GM23338 (cell line): ENCODE measurements at regions not wholly inside any gene's neighbourhood (a gene's known extent, or its start where the extent isn't known, plus 50 kb on each side); places are given as distances from the start of the nearest gene placed in this dataset.

Experiments used
- JUNB ChIP-seq: IDR thresholded peaks from one replicate; pipeline ENCODE4 v1.6.1; 2016; ENCODE audit warnings: antibody characterized with exemption; ENCODE audit not compliant: unreplicated experiment
- NANOG ChIP-seq: IDR thresholded peaks from 2 replicates; pipeline ENCODE4 v1.6.1; 2016; ENCODE audit warnings: antibody characterized with exemption, borderline replicate concordance
- POLR2AphosphoS5 ChIP-seq: IDR thresholded peaks from 2 replicates; pipeline ENCODE4 v1.6.1; 2016; ENCODE audit warnings: antibody characterized with exemption, low read depth
- STAT1 ChIP-seq: IDR thresholded peaks from one replicate; pipeline ENCODE4 v1.6.1; 2016; ENCODE audit warnings: antibody characterized with exemption; ENCODE audit not compliant: unreplicated experiment
- ZNF462 ChIP-seq: fragments of 250-450 bp; sonication (Bioruptor Pico); IDR thresholded peaks from 2 replicates; pipeline ENCODE4 v1.5.0; 2020; ENCODE audit warnings: mild to moderate bottlenecking, moderate library complexity
- TF ChIP-seq, protein P1 (sequence below): IDR thresholded peaks from one replicate; pipeline ENCODE4 v1.6.1; 2018; ENCODE audit warnings: antibody characterized with exemption; ENCODE audit not compliant: unreplicated experiment

GRCh38 chr22:44380756-44381486, 68.2 kb upstream of the SHISAL1 start (continued):
- TF ChIP-seq ZNF462 (CRISPR knock-in tag) (no peak), STAT1 (no peak), POLR2AphosphoS5 (no peak), NANOG (no peak), JUNB (no peak)
- TF ChIP-seq, protein P1, sequence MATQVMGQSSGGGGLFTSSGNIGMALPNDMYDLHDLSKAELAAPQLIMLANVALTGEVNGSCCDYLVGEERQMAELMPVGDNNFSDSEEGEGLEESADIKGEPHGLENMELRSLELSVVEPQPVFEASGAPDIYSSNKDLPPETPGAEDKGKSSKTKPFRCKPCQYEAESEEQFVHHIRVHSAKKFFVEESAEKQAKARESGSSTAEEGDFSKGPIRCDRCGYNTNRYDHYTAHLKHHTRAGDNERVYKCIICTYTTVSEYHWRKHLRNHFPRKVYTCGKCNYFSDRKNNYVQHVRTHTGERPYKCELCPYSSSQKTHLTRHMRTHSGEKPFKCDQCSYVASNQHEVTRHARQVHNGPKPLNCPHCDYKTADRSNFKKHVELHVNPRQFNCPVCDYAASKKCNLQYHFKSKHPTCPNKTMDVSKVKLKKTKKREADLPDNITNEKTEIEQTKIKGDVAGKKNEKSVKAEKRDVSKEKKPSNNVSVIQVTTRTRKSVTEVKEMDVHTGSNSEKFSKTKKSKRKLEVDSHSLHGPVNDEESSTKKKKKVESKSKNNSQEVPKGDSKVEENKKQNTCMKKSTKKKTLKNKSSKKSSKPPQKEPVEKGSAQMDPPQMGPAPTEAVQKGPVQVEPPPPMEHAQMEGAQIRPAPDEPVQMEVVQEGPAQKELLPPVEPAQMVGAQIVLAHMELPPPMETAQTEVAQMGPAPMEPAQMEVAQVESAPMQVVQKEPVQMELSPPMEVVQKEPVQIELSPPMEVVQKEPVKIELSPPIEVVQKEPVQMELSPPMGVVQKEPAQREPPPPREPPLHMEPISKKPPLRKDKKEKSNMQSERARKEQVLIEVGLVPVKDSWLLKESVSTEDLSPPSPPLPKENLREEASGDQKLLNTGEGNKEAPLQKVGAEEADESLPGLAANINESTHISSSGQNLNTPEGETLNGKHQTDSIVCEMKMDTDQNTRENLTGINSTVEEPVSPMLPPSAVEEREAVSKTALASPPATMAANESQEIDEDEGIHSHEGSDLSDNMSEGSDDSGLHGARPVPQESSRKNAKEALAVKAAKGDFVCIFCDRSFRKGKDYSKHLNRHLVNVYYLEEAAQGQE: no peak
